ENCODE measurements at regions not wholly inside any gene's neighbourhood (a gene's known extent, or its start where the extent isn't known, plus 50 kb on each side); places are given as distances from the start of the nearest gene placed in this dataset.

GRCh38 chr6:141867767-141868166 lies 265.0 kb upstream of the GJE1 start:
- TF ChIP-seq, protein P1, sequence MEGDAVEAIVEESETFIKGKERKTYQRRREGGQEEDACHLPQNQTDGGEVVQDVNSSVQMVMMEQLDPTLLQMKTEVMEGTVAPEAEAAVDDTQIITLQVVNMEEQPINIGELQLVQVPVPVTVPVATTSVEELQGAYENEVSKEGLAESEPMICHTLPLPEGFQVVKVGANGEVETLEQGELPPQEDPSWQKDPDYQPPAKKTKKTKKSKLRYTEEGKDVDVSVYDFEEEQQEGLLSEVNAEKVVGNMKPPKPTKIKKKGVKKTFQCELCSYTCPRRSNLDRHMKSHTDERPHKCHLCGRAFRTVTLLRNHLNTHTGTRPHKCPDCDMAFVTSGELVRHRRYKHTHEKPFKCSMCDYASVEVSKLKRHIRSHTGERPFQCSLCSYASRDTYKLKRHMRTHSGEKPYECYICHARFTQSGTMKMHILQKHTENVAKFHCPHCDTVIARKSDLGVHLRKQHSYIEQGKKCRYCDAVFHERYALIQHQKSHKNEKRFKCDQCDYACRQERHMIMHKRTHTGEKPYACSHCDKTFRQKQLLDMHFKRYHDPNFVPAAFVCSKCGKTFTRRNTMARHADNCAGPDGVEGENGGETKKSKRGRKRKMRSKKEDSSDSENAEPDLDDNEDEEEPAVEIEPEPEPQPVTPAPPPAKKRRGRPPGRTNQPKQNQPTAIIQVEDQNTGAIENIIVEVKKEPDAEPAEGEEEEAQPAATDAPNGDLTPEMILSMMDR (IDR thresholded peaks at IDR 0.05): no peak
- TF ChIP-seq ZFX (IDR thresholded peaks at IDR 0.05; ENCODE audit: borderline replicate concordance): no peak
